ENCODE measurements at regions not wholly inside any gene's neighbourhood (a gene's known extent, or its start where the extent isn't known, plus 50 kb on each side); places are given as distances from the start of the nearest gene placed in this dataset.

DNA sequence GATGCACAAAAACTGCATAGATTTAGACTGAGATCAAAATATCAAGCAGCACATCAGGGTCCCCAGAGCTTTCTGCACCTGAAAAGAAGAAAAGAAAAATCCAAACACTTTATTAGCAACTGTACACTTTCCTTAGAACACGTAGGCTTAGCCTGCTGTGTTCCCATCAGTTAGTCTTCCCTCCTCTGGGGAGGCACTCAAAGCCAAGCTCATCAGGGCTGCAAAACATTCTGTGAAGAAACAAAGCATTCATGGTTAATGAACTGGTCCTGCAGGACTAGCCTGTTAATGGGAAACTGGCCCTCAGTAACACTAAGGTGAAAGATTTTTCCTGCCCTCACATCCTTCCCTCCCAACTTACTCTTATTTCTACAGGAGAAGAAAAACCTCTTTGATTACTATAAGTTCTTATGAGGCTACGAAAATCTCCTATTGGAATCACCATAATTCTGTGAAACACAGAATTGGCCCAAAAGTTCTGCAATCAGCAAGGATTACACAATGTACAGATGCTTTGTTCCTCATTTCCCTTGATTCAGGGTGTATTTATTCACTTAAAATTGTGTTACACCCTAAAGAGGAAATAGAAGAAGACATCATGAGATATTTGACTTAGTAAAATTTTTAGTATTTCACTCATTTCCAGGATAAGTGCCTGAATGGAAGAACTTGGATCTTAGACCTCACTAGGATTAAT lies 901.0 kb upstream of the MAP3K7 start:
- DNase-seq, result no peak

GRCh38 chr6:91486200-91486599 lies 899.3 kb upstream of the MAP3K7 start:
- DNase-seq, result no peak

- no peak for DNase-seq
Measured at GRCh38 chr6:91485047-91485446, 898.2 kb upstream of the MAP3K7 start.

DNA sequence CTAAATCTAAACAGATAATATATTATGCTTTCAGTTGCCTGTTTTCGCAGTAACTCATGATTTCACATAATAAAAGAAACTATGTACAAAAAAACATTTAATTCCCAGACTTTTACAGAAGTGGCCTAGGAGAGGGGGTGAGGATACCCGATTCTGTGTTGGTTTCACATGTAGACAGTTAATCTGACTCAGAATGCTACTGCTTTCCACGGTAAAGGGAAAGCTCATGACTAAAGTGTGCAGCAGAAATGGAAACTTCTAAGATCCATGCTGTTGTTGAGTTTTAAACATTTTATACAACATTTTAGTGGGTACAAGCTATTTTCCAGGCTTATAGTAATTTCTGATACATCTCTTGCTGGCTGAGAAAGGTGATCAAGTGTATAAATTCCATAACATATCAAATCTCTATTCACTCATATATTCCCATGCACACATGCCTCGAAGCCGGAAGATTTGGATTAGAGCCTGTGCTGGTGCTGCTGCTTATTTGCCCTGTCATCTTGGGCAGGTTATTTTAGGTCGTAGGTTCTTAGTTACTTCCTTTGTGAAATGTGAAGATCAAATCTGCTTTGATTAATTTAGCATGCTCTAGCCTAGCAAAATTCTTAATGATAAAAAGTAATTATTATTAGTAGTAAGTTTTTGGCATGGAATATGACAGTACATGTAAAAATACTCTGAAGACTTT lies 896.7 kb upstream of the MAP3K7 start:
- no peak for DNase-seq

DNA sequence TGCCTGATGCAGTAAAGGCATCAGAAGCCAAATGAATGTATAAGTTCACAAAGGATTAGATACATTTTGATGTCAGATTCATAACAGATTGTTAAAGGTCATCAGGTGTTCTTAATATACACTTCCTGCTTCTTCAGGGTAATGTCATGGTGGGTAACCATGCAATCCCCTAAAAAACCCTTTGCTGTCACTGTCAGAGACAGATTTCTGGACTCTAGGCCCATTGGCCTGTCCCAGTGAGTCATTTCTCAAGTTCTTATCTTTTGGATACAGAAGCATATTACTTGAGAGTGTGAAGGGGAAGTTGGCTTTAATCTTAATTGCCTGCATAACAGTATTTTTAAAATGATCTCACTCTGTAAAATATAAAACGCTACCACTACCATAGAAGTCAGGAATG lies 895.6 kb upstream of the MAP3K7 start:
- no peak for DNase-seq

GRCh38 chr6:91480402-91480801 lies 893.5 kb upstream of the MAP3K7 start:
- DNase-seq, result no peak

DNA sequence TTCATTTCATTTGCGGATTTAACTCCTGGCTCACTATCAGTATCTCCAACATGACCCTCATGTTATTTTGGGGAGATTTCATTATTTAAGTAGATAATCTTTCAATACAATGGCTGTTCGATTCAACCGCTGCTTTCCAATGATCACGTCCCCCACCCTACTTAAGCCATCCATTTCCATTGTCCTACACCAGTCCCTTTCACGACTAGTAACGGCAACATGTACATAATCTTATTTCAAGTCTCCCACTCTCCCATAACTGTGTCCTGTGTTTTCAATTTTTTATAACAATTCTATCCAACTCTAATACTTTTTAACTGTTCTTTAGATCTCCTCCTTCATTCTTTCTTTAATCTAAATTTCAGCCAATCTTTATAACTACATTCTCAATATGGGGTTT lies 890.8 kb upstream of the MAP3K7 start:
- DNase-seq, result no peak

- DNase-seq, result no peak
Measured at GRCh38 chr6:91476000-91476399, 889.1 kb upstream of the MAP3K7 start.

DNA sequence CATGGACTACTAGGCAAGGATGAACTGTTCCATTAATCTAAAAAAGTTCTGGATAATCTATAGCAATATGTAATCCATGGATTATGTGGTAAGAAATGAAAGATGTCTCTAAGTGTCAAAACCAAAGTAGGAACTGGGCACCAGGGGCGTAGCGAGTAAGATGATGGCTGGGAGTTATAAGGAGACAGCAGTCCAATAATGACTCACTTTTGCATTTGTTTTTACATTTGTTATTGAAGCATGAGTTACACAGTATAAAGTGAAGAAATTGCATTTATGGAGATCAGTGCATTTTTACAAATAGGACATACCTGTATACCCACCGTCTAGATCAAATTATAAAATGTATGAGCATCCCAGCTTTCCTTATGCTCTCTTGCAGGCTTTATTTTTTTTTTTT lies 878.5 kb upstream of the MAP3K7 start:
- DNase-seq, result no peak

GRCh38 chr6:91464718-91465117 lies 877.8 kb upstream of the MAP3K7 start:
- DNase-seq, result no peak

- no peak for DNase-seq
Measured at GRCh38 chr6:91464201-91464600, 877.3 kb upstream of the MAP3K7 start.

DNA sequence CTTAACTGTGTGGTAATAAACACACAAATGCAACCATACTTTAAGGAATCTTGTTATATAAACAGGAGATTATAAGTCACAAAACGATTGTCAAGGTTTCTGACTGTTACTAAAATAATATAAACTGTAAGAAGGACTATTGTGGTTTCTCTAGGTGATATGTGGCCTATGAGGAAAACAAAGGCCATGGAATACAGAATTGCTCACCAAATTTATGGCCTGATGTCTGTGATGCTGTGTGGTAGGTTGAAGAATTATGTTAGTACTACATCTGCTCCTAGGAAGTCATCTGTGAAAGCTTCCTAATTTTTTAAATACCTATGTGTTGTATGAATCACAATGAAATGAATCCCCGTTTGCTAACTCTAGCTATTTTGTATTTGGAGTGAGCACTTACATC lies 875.4 kb upstream of the MAP3K7 start:
- no peak for DNase-seq

- no peak for DNase-seq
Measured at GRCh38 chr6:91453224-91453878, 866.5 kb upstream of the MAP3K7 start.

DNA sequence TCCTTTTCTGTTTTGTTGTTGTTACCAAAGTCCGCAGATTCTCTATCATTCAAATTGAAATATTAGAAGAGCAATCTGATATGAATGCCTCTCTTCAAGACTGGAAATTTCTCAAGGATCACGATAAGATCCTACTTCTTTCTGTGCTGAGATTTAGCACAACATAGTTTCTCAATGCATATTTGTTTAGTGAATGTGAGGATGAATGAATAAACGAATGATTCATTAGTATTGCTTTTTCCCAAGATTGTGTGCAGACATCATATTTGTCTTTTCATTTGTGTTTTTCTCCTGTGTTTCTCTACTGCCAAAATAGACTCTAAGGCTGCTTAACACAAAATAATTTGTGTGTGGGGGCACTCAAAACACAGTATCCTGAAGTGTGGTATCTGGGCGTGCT lies 862.7 kb upstream of the MAP3K7 start:
- DNase-seq, result no peak

- no peak for DNase-seq
Measured at GRCh38 chr6:91447530-91448254, 860.8 kb upstream of the MAP3K7 start.

DNA sequence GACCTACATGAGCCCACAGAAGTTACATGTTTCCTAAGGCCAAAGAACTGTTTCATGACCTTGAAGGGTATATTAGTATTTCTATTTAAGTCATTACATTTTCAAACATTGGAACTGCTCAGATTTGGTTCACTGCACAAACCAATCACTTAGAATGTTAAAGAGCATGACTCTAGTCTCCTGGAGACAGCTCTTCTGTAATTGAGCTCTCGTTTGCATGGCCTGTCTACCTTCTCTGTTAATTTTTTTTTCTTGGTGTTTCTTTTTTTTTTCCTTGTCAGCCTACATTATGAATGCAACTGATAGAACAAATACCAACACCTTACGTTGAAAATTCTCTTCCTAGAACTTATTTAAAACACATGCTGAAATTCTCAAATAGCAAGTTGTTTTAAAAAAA lies 860.2 kb upstream of the MAP3K7 start:
- peak; percentile 9 to 52 for DNase-seq

- DNase-seq, result no peak
Measured at GRCh38 chr6:91443405-91443804, 856.5 kb upstream of the MAP3K7 start.

GRCh38 chr6:91442342-91442741 lies 855.5 kb upstream of the MAP3K7 start:
- DNase-seq, result no peak

- DNase-seq, result no peak
Measured at GRCh38 chr6:91438570-91438969, 851.7 kb upstream of the MAP3K7 start.

DNA sequence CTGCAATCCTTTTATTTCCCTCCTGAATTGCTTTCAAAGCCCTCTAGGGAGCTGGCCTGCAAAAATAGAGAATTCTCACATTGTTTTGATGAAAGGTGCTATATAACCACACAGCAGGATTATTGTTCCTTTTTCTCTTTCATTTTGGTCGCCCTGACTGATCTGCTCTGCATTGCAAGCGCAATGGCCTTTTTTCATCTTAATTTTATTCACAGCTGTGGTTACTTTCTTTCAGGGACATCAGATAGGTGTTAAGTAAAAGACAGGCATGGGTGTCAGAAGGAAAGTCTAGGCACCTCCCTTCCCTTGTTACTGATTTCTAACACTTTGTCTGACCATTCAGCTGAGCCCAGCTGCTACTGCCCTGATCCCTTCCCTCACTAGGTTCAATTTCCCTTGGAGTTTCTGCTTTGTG lies 850.5 kb upstream of the MAP3K7 start:
- no peak for DNase-seq

GRCh38 chr6:91436448-91436847 lies 849.6 kb upstream of the MAP3K7 start:
- no peak for DNase-seq

DNA sequence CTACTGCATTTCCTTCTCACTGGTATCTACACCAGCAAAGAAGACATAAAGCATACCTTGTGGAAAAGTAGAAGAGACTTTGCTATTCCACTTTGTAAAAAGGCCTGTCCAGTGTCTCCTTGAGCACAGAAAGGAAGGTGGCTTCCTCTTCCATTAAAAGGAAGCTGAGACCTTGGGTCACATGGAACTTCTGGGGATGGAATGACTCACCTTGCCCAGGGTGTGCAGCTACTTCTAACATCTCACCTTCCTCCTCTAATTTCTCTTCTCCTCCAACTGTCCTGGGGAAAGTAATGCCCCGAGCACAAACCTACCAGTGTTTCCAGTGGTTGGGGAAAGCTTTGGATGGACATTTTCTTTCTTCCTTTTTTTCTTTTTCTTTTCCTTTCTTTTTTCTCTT lies 848.8 kb upstream of the MAP3K7 start:
- DNase-seq, result no peak

GRCh38 chr6:91434576-91434975 lies 847.7 kb upstream of the MAP3K7 start:
- DNase-seq, result no peak

All from NCI-H187 (cell line).